ENCODE measurements at regions not wholly inside any gene's neighbourhood (a gene's known extent, or its start where the extent isn't known, plus 50 kb on each side); places are given as distances from the start of the nearest gene placed in this dataset.
A peak's percentile ranks its signal among the peaks of the same experiment; 100 is the strongest.

- intact Hi-C loops (cut with DNase I): no loop called here
- no peak for DNase-seq (ENCODE audit: low spot score in 2 of 2)
- no peaks in the 10 kb centered on the region for H3K36me3 ChIP-seq
- no peak overlapping the region for H3K27ac ChIP-seq
- no peaks in the 10 kb centered on the region for H3K9me3 ChIP-seq
- no peak for TF ChIP-seq CTCF (IDR thresholded peaks at IDR 0.05)
- no peaks in the 10 kb centered on the region for H3K27me3 ChIP-seq
- no peak overlapping the region for H3K4me3 ChIP-seq
- peaks cover 0 to 3% of the 10 kb centered on the region in 2 donors for H3K4me1 ChIP-seq
Measured at GRCh38 chr6:126266664-126267063, 73.3 kb upstream of the CENPW start.

DNA sequence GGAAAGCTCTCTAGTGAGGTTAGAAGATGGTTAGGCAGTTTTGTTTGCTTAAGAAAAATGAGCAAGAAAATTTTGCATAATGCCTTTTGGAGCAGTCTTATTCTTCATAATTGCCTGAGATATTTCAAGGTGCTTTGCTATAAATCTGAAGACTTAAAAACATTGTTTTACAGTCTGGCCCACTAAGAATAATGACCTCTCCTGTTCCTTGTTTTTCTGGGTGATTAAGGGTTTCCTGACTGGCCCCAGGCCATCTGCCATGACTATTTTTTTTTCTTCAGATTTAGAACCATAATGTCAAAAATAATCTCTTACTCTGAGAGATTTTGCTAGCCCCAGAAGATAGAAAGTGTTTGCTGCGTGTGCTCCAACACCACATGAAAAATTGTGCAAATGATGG is 72.3 kb upstream of the CENPW start:
- intact Hi-C loops (cut with DNase I): no loop called here
- no peaks in the 10 kb centered on the region for H3K9me3 ChIP-seq
- no peaks in the 10 kb centered on the region for H3K36me3 ChIP-seq
- H3K27ac ChIP-seq: peak overlapping the region in 1 of 2 donors; percentile 7
- H3K4me3 ChIP-seq: no peak overlapping the region
- H3K4me1 ChIP-seq: peaks cover 0 to 3% of the 10 kb centered on the region in 2 donors
- no peak for DNase-seq (ENCODE audit: low spot score in 2 of 2)
- TF ChIP-seq CTCF (IDR thresholded peaks at IDR 0.05): no peak
- H3K27me3 ChIP-seq: no peaks in the 10 kb centered on the region

DNA sequence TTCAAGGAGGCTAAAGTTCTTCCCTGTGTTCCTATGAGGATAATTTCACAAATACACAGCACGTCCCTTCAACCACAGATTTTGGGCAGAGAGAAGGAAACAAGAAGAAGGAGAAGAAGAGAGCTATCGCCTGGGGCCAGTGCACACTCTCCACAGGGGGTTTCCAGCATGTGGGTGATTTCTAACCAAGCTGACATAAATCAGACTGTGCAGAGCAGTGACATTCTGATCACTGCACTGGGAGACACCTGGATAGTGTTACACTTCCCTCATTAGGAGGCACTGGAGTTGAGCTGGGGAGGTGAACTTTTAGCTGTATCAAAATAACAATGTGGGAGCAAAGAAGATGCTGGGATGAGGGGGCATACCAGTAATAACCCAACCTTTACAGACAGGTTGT is 71.8 kb upstream of the CENPW start:
- H3K9me3 ChIP-seq: no peaks in the 10 kb centered on the region
- H3K27me3 ChIP-seq: no peaks in the 10 kb centered on the region
- intact Hi-C loops (cut with DNase I): no loop called here
- no peak for DNase-seq (ENCODE audit: low spot score in 2 of 2)
- H3K4me1 ChIP-seq: peaks cover 0 to 3% of the 10 kb centered on the region in 2 donors
- H3K4me3 ChIP-seq: no peak overlapping the region
- H3K27ac ChIP-seq: peak overlapping the region in 1 of 2 donors; percentile 7
- TF ChIP-seq CTCF (IDR thresholded peaks at IDR 0.05): no peak
- H3K36me3 ChIP-seq: no peaks in the 10 kb centered on the region

- TF ChIP-seq CTCF (IDR thresholded peaks at IDR 0.05): no peak
- intact Hi-C loops (cut with DNase I): no loop called here
- Histone ChIP-seq H3K27ac (no peak overlapping the region), H3K9me3 (no peaks in the 10 kb centered on the region), H3K4me1 (no peaks in the 10 kb centered on the region), H3K4me3 (no peak overlapping the region), H3K27me3 (no peaks in the 10 kb centered on the region), H3K36me3 (no peaks in the 10 kb centered on the region)
- DNase-seq (ENCODE audit: low spot score in 2 of 2): no peak
Measured at GRCh38 chr6:126280287-126280686, 59.6 kb upstream of the CENPW start.

DNA sequence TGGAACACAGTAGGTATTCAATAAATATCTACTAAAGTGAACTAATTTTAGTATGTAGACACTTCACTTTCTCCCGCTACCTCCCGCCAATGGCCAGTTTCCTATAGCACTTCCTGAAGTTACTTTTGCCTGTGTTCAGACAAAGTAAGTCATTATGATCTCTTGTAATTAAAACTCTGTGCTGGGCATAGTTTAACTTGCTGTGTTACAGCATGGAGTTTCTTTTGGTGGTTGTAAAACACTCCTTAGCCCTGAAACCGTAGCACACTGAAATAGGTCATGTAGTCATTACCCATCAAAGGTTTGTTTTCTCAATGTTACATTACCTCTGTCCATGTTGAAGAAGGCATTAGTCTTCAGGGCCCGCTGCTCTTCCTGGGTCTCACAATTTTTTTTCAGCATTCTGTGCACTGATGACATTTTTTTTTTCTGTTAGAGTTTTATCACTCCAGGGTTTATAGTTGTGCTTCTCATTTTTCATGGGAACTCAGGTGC is 54.0 kb upstream of the CENPW start:
- no peak overlapping the region for H3K4me3 ChIP-seq
- no peak overlapping the region for H3K27ac ChIP-seq
- H3K9me3 ChIP-seq: no peaks in the 10 kb centered on the region
- no peak for DNase-seq (ENCODE audit: low spot score in 2 of 2)
- intact Hi-C loops (cut with DNase I): no loop called here
- H3K4me1 ChIP-seq: no peaks in the 10 kb centered on the region
- no peak for TF ChIP-seq CTCF (IDR thresholded peaks at IDR 0.05)
- no peaks in the 10 kb centered on the region for H3K36me3 ChIP-seq
- H3K27me3 ChIP-seq: no peaks in the 10 kb centered on the region
